ENCODE measurements at regions not wholly inside any gene's neighbourhood (a gene's known extent, or its start where the extent isn't known, plus 50 kb on each side); places are given as distances from the start of the nearest gene placed in this dataset.
A peak's percentile ranks its signal among the peaks of the same experiment; 100 is the strongest.

- no peak for DNase-seq (ENCODE audit: low read depth in 1 of 2, low spot score in 2 of 2)
Observed at GRCh38 chr12:69123311-69123710, 116.1 kb upstream of the CPSF6 start.

GRCh38 chr12:69123919-69124638 is 115.3 kb upstream of the CPSF6 start:
- Histone ChIP-seq H3K9me3 (replicated peaks) (no peaks in the 10 kb centered on the region), H3K4me3 (no peak overlapping the region), H3K36me3 (no peaks in the 10 kb centered on the region), H3K27ac (no peak overlapping the region), H3K27me3 (replicated peaks) (no peaks in the 10 kb centered on the region), H3K4me1 (replicated peaks) (no peaks in the 10 kb centered on the region)
- no peak for DNase-seq (ENCODE audit: low read depth in 1 of 2, low spot score in 2 of 2)

More at GRCh38 chr12:69123311-69123710, 116.1 kb upstream of the CPSF6 start:
- Histone ChIP-seq H3K4me3 (no peak overlapping the region), H3K4me1 (replicated peaks) (no peaks in the 10 kb centered on the region), H3K9me3 (replicated peaks) (no peaks in the 10 kb centered on the region), H3K27me3 (replicated peaks) (no peaks in the 10 kb centered on the region), H3K27ac (no peak overlapping the region), H3K36me3 (no peaks in the 10 kb centered on the region)

- Histone ChIP-seq H3K4me3 (no peak overlapping the region), H3K36me3 (no peaks in the 10 kb centered on the region), H3K27ac (no peak overlapping the region), H3K27me3 (replicated peaks) (peaks cover 3% of the 10 kb centered on the region), H3K9me3 (replicated peaks) (no peaks in the 10 kb centered on the region), H3K4me1 (replicated peaks) (no peaks in the 10 kb centered on the region)
- DNase-seq (ENCODE audit: low read depth in 1 of 2, low spot score in 2 of 2), result no peak
Observed at GRCh38 chr12:69129017-69129416, 110.4 kb upstream of the CPSF6 start.

- Histone ChIP-seq H3K27ac (no peak overlapping the region), H3K4me3 (no peak overlapping the region), H3K4me1 (replicated peaks) (no peaks in the 10 kb centered on the region), H3K36me3 (no peaks in the 10 kb centered on the region), H3K9me3 (replicated peaks) (no peaks in the 10 kb centered on the region), H3K27me3 (replicated peaks) (peaks cover 3% of the 10 kb centered on the region)
- DNase-seq (ENCODE audit: low read depth in 1 of 2, low spot score in 2 of 2), result no peak
Observed at GRCh38 chr12:69129564-69129963, 109.8 kb upstream of the CPSF6 start.

- Histone ChIP-seq H3K4me3 (no peak overlapping the region), H3K36me3 (no peaks in the 10 kb centered on the region), H3K27me3 (replicated peaks) (peaks cover 3% of the 10 kb centered on the region), H3K27ac (no peak overlapping the region), H3K4me1 (replicated peaks) (no peaks in the 10 kb centered on the region), H3K9me3 (replicated peaks) (no peaks in the 10 kb centered on the region)
- DNase-seq (ENCODE audit: low read depth in 1 of 2, low spot score in 2 of 2), result no peak
Observed at GRCh38 chr12:69130064-69130463, 109.3 kb upstream of the CPSF6 start.

GRCh38 chr12:69131077-69131476 is 108.3 kb upstream of the CPSF6 start:
- Histone ChIP-seq H3K27ac (no peak overlapping the region), H3K27me3 (replicated peaks) (peaks cover 3% of the 10 kb centered on the region), H3K9me3 (replicated peaks) (no peaks in the 10 kb centered on the region), H3K4me3 (no peak overlapping the region), H3K36me3 (no peaks in the 10 kb centered on the region), H3K4me1 (replicated peaks) (no peaks in the 10 kb centered on the region)
- DNase-seq (ENCODE audit: low read depth in 1 of 2, low spot score in 2 of 2), result no peak

GRCh38 chr12:69136931-69137613 is 102.3 kb upstream of the CPSF6 start:
- DNase-seq (ENCODE audit: low read depth in 1 of 2, low spot score in 2 of 2), result no peak
- no peaks in the 10 kb centered on the region for H3K36me3 ChIP-seq
- no peak overlapping the region for H3K4me3 ChIP-seq
- no peak overlapping the region for H3K27ac ChIP-seq
- no peaks in the 10 kb centered on the region; the same call in 1 of the 2 replicates for H3K9me3 ChIP-seq (replicated peaks)
- H3K4me1 ChIP-seq (replicated peaks), result no peaks in the 10 kb centered on the region
- H3K27me3 ChIP-seq (replicated peaks), result no peaks in the 10 kb centered on the region

- Histone ChIP-seq H3K4me1 (replicated peaks) (no peaks in the 10 kb centered on the region), H3K4me3 (no peak overlapping the region), H3K27ac (no peak overlapping the region), H3K27me3 (replicated peaks) (no peaks in the 10 kb centered on the region), H3K36me3 (no peaks in the 10 kb centered on the region), H3K9me3 (replicated peaks) (no peaks in the 10 kb centered on the region; the same call in 1 of the 2 replicates)
- DNase-seq (ENCODE audit: low read depth in 1 of 2, low spot score in 2 of 2), result no peak
Observed at GRCh38 chr12:69141074-69141473, 98.3 kb upstream of the CPSF6 start.

GRCh38 chr12:69149270-69149669 is 90.1 kb upstream of the CPSF6 start:
- DNase-seq (ENCODE audit: low read depth in 1 of 2, low spot score in 2 of 2), result no peak
- H3K27me3 ChIP-seq (replicated peaks), result no peaks in the 10 kb centered on the region
- H3K4me1 ChIP-seq (replicated peaks), result no peaks in the 10 kb centered on the region

GRCh38 chr12:69150083-69150795 is 89.1 kb upstream of the CPSF6 start:
- Histone ChIP-seq H3K27me3 (replicated peaks) (no peaks in the 10 kb centered on the region), H3K27ac (no peak overlapping the region), H3K9me3 (replicated peaks) (no peaks in the 10 kb centered on the region), H3K36me3 (no peaks in the 10 kb centered on the region), H3K4me1 (replicated peaks) (no peaks in the 10 kb centered on the region), H3K4me3 (no peak overlapping the region)
- DNase-seq (ENCODE audit: low read depth in 1 of 2, low spot score in 2 of 2), result no peak

More at GRCh38 chr12:69149270-69149669, 90.1 kb upstream of the CPSF6 start:
- H3K9me3 ChIP-seq (replicated peaks), result no peaks in the 10 kb centered on the region
- no peak overlapping the region for H3K27ac ChIP-seq
- H3K4me3 ChIP-seq, result no peak overlapping the region
- H3K36me3 ChIP-seq, result no peaks in the 10 kb centered on the region

GRCh38 chr12:69150796-69151127 is 88.6 kb upstream of the CPSF6 start:
- DNase-seq (ENCODE audit: low read depth in 1 of 2, low spot score in 2 of 2), result no peak
- H3K9me3 ChIP-seq (replicated peaks), result no peaks in the 10 kb centered on the region
- H3K4me3 ChIP-seq, result no peak overlapping the region
- no peaks in the 10 kb centered on the region for H3K27me3 ChIP-seq (replicated peaks)
- H3K27ac ChIP-seq, result no peak overlapping the region
- H3K36me3 ChIP-seq, result no peaks in the 10 kb centered on the region
- no peaks in the 10 kb centered on the region for H3K4me1 ChIP-seq (replicated peaks)

GRCh38 chr12:69151254-69151764 is 88.1 kb upstream of the CPSF6 start:
- DNase-seq (ENCODE audit: low read depth in 1 of 2, low spot score in 2 of 2), result no peak
- H3K36me3 ChIP-seq, result no peaks in the 10 kb centered on the region
- H3K27ac ChIP-seq, result no peak overlapping the region
- no peaks in the 10 kb centered on the region for H3K9me3 ChIP-seq (replicated peaks)
- no peaks in the 10 kb centered on the region for H3K4me1 ChIP-seq (replicated peaks)
- H3K27me3 ChIP-seq (replicated peaks), result no peaks in the 10 kb centered on the region
- no peak overlapping the region for H3K4me3 ChIP-seq

GRCh38 chr12:69154585-69155363 is 84.6 kb upstream of the CPSF6 start:
- no peaks in the 10 kb centered on the region for H3K4me1 ChIP-seq (replicated peaks)
- DNase-seq (ENCODE audit: low read depth in 1 of 2, low spot score in 2 of 2), result peak; percentile 21 to 45
- no peaks in the 10 kb centered on the region for H3K36me3 ChIP-seq
- no peak overlapping the region for H3K27ac ChIP-seq
- no peaks in the 10 kb centered on the region for H3K9me3 ChIP-seq (replicated peaks)
- no peaks in the 10 kb centered on the region for H3K27me3 ChIP-seq (replicated peaks)
- H3K4me3 ChIP-seq, result no peak overlapping the region
